T47D (cell line): ENCODE measurements at regions not wholly inside any gene's neighbourhood (a gene's known extent, or its start where the extent isn't known, plus 50 kb on each side); places are given as distances from the start of the nearest gene placed in this dataset.

Source experiments
- DNase-seq, 2 experiments: peaks; one replicate each; pipeline versions ENCODE4 v3.0.0 to v3.0.0-alpha.2; 2011 to 2012; ENCODE audit warnings: low read depth in 1 of 2, low spot score in 1 of 2
- JUND ChIP-seq: IDR thresholded peaks from 2 replicates; pipeline ENCODE4 v1.6.1; 2012; ENCODE audit warnings: low read depth
- in situ Hi-C: cut with HindIII; loops from 2 replicates; pipeline ENCODE4 v1.10.0; 2016; ENCODE audit warnings: low sequenced_read_pairs, low pct_unique_long_range_greater_than_20kb

GRCh38 chr4:167541286-167541685, 307.0 kb upstream of the SPOCK3 start:
- DNase-seq, result no peak
- TF ChIP-seq JUND, result no peak
- in situ Hi-C loops, result no loop called here

GRCh38 chr4:167544391-167544790, 310.1 kb upstream of the SPOCK3 start:
- in situ Hi-C loops, result no loop called here
- TF ChIP-seq JUND, result no peak
- DNase-seq, result no peak

GRCh38 chr4:167550021-167550420, 315.7 kb upstream of the SPOCK3 start:
- DNase-seq, result no peak
- TF ChIP-seq JUND, result no peak
- in situ Hi-C loops, result no loop called here

GRCh38 chr4:167555338-167556022, 321.2 kb upstream of the SPOCK3 start:
- in situ Hi-C loops, result no loop called here
- TF ChIP-seq JUND, result no peak
- DNase-seq, result no peak

GRCh38 chr4:167578906-167579305, 344.6 kb upstream of the SPOCK3 start:
- in situ Hi-C loops, result no loop called here
- peak in 1 of 2 experiments; percentile 17 for DNase-seq

GRCh38 chr4:167581449-167581965, 347.2 kb upstream of the SPOCK3 start:
- in situ Hi-C loops, result no loop called here
- DNase-seq, result no peak
- no peak for TF ChIP-seq JUND

More at GRCh38 chr4:167578906-167579305, 344.6 kb upstream of the SPOCK3 start:
- TF ChIP-seq JUND, result no peak

GRCh38 chr4:167587361-167587760, 353.1 kb upstream of the SPOCK3 start:
- in situ Hi-C loops, result no loop called here
- no peak for TF ChIP-seq JUND

GRCh38 chr4:167595898-167596297, 361.6 kb upstream of the SPOCK3 start:
- in situ Hi-C loops, result no loop called here
- no peak for TF ChIP-seq JUND
- DNase-seq, result peak in 1 of 2 experiments; percentile 6

More at GRCh38 chr4:167587361-167587760, 353.1 kb upstream of the SPOCK3 start:
- DNase-seq, result no peak

- no peak for TF ChIP-seq JUND
- in situ Hi-C loops, result no loop called here
- no peak for DNase-seq
Observed at GRCh38 chr4:167602157-167602556, 367.9 kb upstream of the SPOCK3 start.

GRCh38 chr4:167606551-167606950, 372.3 kb upstream of the SPOCK3 start:
- in situ Hi-C loops, result no loop called here
- no peak for TF ChIP-seq JUND
- DNase-seq, result no peak

GRCh38 chr4:167613381-167613780, 379.1 kb upstream of the SPOCK3 start:
- no peak for TF ChIP-seq JUND
- DNase-seq, result no peak
- in situ Hi-C loops, result no loop called here

- no peak for TF ChIP-seq JUND
- in situ Hi-C loops, result no loop called here
- DNase-seq, result no peak
Observed at GRCh38 chr4:167614866-167615265, 380.6 kb upstream of the SPOCK3 start.

GRCh38 chr4:167616476-167616875, 382.2 kb upstream of the SPOCK3 start:
- in situ Hi-C loops, result no loop called here
- TF ChIP-seq JUND, result no peak
- DNase-seq, result no peak

- in situ Hi-C loops, result no loop called here
- DNase-seq, result peak; percentile 38 to 71
Observed at GRCh38 chr4:167622481-167623240, 388.4 kb upstream of the SPOCK3 start.

More at GRCh38 chr4:167622481-167623240, 388.4 kb upstream of the SPOCK3 start:
- TF ChIP-seq JUND, result no peak
